Ascending aorta (tissue), 2 donors: ENCODE measurements at regions not wholly inside any gene's neighbourhood (a gene's known extent, or its start where the extent isn't known, plus 50 kb on each side); places are given as distances from the start of the nearest gene placed in this dataset.
"Not testable (repeated sequence)": the region's sequence is repeated elsewhere in the genome, so short reads cannot be mapped to it uniquely, and the experiment has no call there.

Experiments
- DNase-seq, 2 donors: peaks; one replicate each; pipeline ENCODE4 v3.0.0-alpha.2; 2019; ENCODE audit warnings: low spot score in 2 of 2
- H3K27ac ChIP-seq, 2 donors: fragments of 200-600 bp; sonication (generic); one replicate each; pipeline ENCODE4 v1.5.1; 2016 to 2017; ENCODE audit warnings: mild to moderate bottlenecking in 1 of 2
- H3K27me3 ChIP-seq: fragments of 200-600 bp; sonication (generic); one replicate; pipeline ENCODE4 v1.5.1; 2017
- H3K36me3 ChIP-seq, 2 donors: fragments of 200-600 bp; sonication (generic); one replicate each; pipeline ENCODE4 v1.5.1; 2016
- H3K4me1 ChIP-seq, 2 donors: fragments of 200-600 bp; sonication (generic); one replicate each; pipeline ENCODE4 v1.5.1; 2016 to 2017; ENCODE audit warnings: mild to moderate bottlenecking in 1 of 2
- H3K4me3 ChIP-seq, 2 donors: fragments of 200-600 bp; sonication (generic); one replicate each; pipeline ENCODE4 v1.5.1; 2016 to 2017; ENCODE audit warnings: mild to moderate bottlenecking in 1 of 2
- H3K9me3 ChIP-seq, 2 donors: fragments of 200-600 bp; sonication (generic); one replicate each; pipeline ENCODE4 v1.5.1; 2016
- CTCF ChIP-seq, 3 experiments: fragments of 200-600 bp in 2 of 3; fragments of 450-650 bp in 1 of 3; sonication (generic) in 2 of 3; IDR thresholded peaks; one replicate each; pipeline ENCODE4 v1.5.1; 2016 to 2019; ENCODE audit warnings: antibody characterized with exemption in 3 of 3, mild to moderate bottlenecking in 1 of 3, moderate library complexity in 1 of 3
- intact Hi-C: fragments of 100-400 bp; cut with DNase I; formaldehyde crosslinking; loops from one replicate; pipeline ENCODE4 v1.15.1; 2023

- H3K27ac ChIP-seq, result no peak overlapping the region
- no peaks in the 10 kb centered on the region for H3K36me3 ChIP-seq
- no peak overlapping the region for H3K4me3 ChIP-seq
- intact Hi-C loops, result no loop called here
- no peaks in the 10 kb centered on the region for H3K4me1 ChIP-seq
- DNase-seq, result no peak
- TF ChIP-seq CTCF (IDR thresholded peaks at IDR 0.05), result no peak
- H3K27me3 ChIP-seq, result no peaks in the 10 kb centered on the region
- H3K9me3 ChIP-seq, result no peaks in the 10 kb centered on the region
These were observed 1762.1 kb downstream of the BRINP3 start for GRCh38 chr1:188715566-188715965.

GRCh38 chr1:188719735-188720134 is 1757.9 kb downstream of the BRINP3 start:
- no peak for DNase-seq
- no peaks in the 10 kb centered on the region for H3K27me3 ChIP-seq
- no peak for TF ChIP-seq CTCF (IDR thresholded peaks at IDR 0.05)
- intact Hi-C loops, result no loop called here
- H3K36me3 ChIP-seq, result no peaks in the 10 kb centered on the region
- no peak overlapping the region for H3K27ac ChIP-seq
- H3K9me3 ChIP-seq, result no peaks in the 10 kb centered on the region
- no peaks in the 10 kb centered on the region for H3K4me1 ChIP-seq
- no peak overlapping the region for H3K4me3 ChIP-seq

- no peak for DNase-seq
- Histone ChIP-seq H3K27me3 (no peaks in the 10 kb centered on the region), H3K36me3 (no peaks in the 10 kb centered on the region), H3K4me1 (no peaks in the 10 kb centered on the region), H3K9me3 (no peaks in the 10 kb centered on the region), H3K4me3 (no peak overlapping the region), H3K27ac (no peak overlapping the region)
- no peak for TF ChIP-seq CTCF (IDR thresholded peaks at IDR 0.05)
- intact Hi-C loops, result no loop called here
These were observed 1754.2 kb downstream of the BRINP3 start for GRCh38 chr1:188723332-188724020.

- intact Hi-C loops, result no loop called here
- H3K36me3 ChIP-seq, result no peaks in the 10 kb centered on the region
- TF ChIP-seq CTCF (IDR thresholded peaks at IDR 0.05), result no peak
- no peaks in the 10 kb centered on the region for H3K9me3 ChIP-seq
- DNase-seq, result no peak
- no peaks in the 10 kb centered on the region for H3K4me1 ChIP-seq
- H3K27ac ChIP-seq, result no peak overlapping the region
- no peaks in the 10 kb centered on the region for H3K27me3 ChIP-seq
- H3K4me3 ChIP-seq, result no peak overlapping the region
These were observed 1748.6 kb downstream of the BRINP3 start for GRCh38 chr1:188729039-188729438.

GRCh38 chr1:188735567-188735966 is 1742.1 kb downstream of the BRINP3 start:
- intact Hi-C loops, result no loop called here
- H3K27me3 ChIP-seq, result no peaks in the 10 kb centered on the region
- no peaks in the 10 kb centered on the region for H3K36me3 ChIP-seq
- no peak for TF ChIP-seq CTCF (IDR thresholded peaks at IDR 0.05)
- no peaks in the 10 kb centered on the region for H3K9me3 ChIP-seq
- H3K27ac ChIP-seq, result no peak overlapping the region
- no peak overlapping the region for H3K4me3 ChIP-seq
- H3K4me1 ChIP-seq, result no peaks in the 10 kb centered on the region
- DNase-seq, result no peak

- intact Hi-C loops, H3K4me1 ChIP-seq, H3K36me3 ChIP-seq, DNase-seq, H3K9me3 ChIP-seq, H3K4me3 ChIP-seq, H3K27ac ChIP-seq, H3K27me3 ChIP-seq: not testable (repeated sequence)
These were observed 1728.4 kb downstream of the BRINP3 start for GRCh38 chr1:188749275-188749674.

- intact Hi-C loops, H3K9me3 ChIP-seq, H3K4me1 ChIP-seq: not testable (repeated sequence)
These were observed 1725.6 kb downstream of the BRINP3 start for GRCh38 chr1:188752027-188752426.

GRCh38 chr1:188757747-188758146 is 1719.9 kb downstream of the BRINP3 start:
- H3K36me3 ChIP-seq, H3K4me3 ChIP-seq, H3K27me3 ChIP-seq: not testable (repeated sequence)

More at GRCh38 chr1:188752027-188752426, 1725.6 kb downstream of the BRINP3 start:
- H3K27ac ChIP-seq, H3K36me3 ChIP-seq, H3K4me3 ChIP-seq, DNase-seq, H3K27me3 ChIP-seq: not testable (repeated sequence)

More at GRCh38 chr1:188757747-188758146, 1719.9 kb downstream of the BRINP3 start:
- DNase-seq, H3K4me1 ChIP-seq, H3K27ac ChIP-seq, intact Hi-C loops, H3K9me3 ChIP-seq: not testable (repeated sequence)
